ENCODE measurements at regions not wholly inside any gene's neighbourhood (a gene's known extent, or its start where the extent isn't known, plus 50 kb on each side); places are given as distances from the start of the nearest gene placed in this dataset.
"Not testable (repeated sequence)": the region's sequence is repeated elsewhere in the genome, so short reads cannot be mapped to it uniquely, and the experiment has no call there.

DNA sequence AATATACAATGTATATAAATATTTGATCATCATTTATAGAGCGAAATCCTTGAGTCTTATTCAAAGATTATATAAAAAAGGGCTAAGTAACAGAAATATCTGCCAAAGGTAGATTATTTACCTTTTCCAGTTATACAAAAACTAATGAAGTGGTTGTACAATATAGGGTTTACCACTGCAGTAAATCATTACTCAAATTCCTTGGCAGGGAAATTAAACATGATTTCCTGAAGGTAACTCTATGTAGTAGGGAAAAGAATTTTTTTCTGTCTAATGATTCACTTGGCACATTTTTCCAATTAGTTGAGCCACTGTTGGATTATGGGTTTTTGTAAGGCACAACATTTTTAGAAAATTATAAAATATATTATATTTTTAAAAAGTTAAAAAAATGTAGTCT is 129.6 kb downstream of the NR2F2 start:
- DNase-seq (ENCODE audit: missing footprints) (no peak), ATAC-seq (no peak)
- intact Hi-C loops (cut with DNase I) = no loop called here

DNA sequence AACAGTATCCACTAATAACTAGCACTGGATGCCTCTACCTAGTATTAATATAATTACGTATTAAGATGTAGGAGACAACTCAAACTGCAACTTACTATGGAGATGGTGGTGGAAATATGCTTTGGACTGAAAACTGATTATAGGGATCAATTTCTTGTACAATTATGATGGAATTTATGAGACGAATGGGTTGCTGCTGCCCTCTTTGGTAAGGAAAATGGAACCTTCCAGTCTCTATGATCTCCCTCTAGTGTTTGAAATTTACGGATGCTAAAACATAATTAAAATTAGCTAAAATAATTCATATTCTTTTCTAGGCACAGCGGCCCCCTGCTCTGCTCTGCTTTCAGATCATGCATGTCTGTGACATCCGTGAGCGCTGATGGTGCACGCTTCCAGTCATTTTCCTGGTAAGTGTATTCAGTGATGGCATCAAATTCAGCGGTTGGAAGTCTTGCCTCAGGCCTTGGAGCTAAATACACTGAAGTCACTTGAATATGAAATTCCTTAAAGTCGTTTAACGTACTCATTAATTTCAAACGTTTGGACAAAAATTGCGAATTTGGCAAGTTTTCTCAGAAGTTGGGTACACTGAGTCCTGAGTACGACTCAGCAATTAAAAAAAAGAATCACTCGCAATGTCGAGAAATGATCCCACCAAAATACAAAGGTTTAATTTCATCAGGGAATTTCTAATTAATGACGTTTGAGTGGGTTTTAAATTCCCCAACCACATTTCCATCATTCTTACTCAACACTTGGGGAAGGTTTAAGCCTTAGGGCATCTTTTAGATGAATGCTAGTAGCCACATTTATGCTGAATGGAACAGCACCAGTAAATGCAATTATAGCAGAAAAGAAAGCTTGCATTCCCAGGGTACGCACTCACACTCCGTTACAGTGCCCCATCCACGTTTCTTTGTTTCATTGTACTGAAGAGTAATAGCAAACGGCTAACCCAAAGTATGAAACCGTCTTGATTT is 132.6 kb downstream of the NR2F2 start:
- ATAC-seq (no peak), DNase-seq (ENCODE audit: missing footprints) (no peak)
- intact Hi-C loops (cut with DNase I) = no loop called here

- no peak for ATAC-seq
- intact Hi-C loops (cut with DNase I) = no loop called here
- no peak for DNase-seq (ENCODE audit: missing footprints)
Observed at GRCh38 chr15:96466389-96466947, 136.0 kb downstream of the NR2F2 start.

DNA sequence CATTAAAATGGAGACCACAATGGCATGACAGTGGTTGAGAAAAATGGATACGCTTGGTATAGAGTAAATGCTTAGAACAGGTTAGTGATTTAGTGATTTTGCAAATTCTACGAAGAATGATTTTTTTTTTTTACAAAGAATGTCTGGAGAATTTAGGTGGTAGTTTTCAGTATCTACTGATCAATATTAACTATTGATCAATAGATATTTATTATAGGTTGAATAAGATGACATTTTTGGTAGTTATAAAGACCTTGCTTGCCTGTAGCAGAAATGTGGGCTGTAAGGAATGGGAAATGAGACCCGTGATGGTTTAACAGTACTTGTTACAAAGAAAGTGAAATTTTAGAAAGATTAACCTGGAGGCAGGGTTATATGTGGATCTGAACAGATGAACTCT is 137.5 kb downstream of the NR2F2 start:
- ATAC-seq (no peak), DNase-seq (ENCODE audit: missing footprints) (no peak)
- intact Hi-C loops (cut with DNase I) = no loop called here

- ATAC-seq = no peak
- intact Hi-C loops (cut with DNase I) = no loop called here
- peak; percentile 62 for DNase-seq (ENCODE audit: missing footprints)
Observed at GRCh38 chr15:96470681-96471310, 140.3 kb downstream of the NR2F2 start.

GRCh38 chr15:96472681-96473080 is 142.2 kb downstream of the NR2F2 start:
- ATAC-seq (no peak), DNase-seq (ENCODE audit: missing footprints) (no peak)
- intact Hi-C loops (cut with DNase I) = no loop called here

DNA sequence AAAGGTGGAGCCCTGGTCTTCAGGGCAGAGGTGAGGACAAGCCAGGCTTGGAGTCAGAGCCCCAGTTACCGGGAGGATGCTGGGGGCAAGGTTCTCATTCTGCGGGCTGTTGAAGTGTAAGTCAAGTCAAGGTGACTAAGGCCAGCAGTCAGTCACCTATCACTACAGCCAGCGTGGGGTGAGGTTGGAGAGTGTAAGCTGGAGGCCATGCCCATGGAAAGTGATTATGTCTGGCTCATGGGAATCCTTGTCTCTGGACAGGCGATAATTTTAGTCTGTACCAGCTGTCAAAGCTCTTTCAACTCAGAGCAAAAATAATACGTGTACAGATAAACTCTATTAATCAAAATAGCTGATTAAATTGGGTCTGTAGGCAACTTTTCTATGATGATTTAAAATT is 143.1 kb downstream of the NR2F2 start:
- intact Hi-C loops (cut with DNase I) = no loop called here
- DNase-seq (ENCODE audit: missing footprints) (no peak), ATAC-seq (peak; percentile 42)

- ATAC-seq (no peak), DNase-seq (ENCODE audit: missing footprints) (no peak)
- intact Hi-C loops (cut with DNase I) = no loop called here
Observed at GRCh38 chr15:96474231-96474664, 143.7 kb downstream of the NR2F2 start.

GRCh38 chr15:96477227-96477626 is 146.7 kb downstream of the NR2F2 start:
- intact Hi-C loops (cut with DNase I) = no loop called here
- no peak for DNase-seq (ENCODE audit: missing footprints)
- ATAC-seq = no peak

- intact Hi-C loops (cut with DNase I); ATAC-seq; DNase-seq (ENCODE audit: missing footprints): not testable (repeated sequence)
Observed at GRCh38 chr15:96484412-96484811, 153.9 kb downstream of the NR2F2 start.

- ATAC-seq (no peak), DNase-seq (ENCODE audit: missing footprints) (no peak)
- intact Hi-C loops (cut with DNase I) = no loop called here
Observed at GRCh38 chr15:96484830-96485229, 154.3 kb downstream of the NR2F2 start.

GRCh38 chr15:96487245-96487644 is 156.7 kb downstream of the NR2F2 start:
- ATAC-seq (no peak), DNase-seq (ENCODE audit: missing footprints) (no peak)
- intact Hi-C loops (cut with DNase I) = no loop called here

DNA sequence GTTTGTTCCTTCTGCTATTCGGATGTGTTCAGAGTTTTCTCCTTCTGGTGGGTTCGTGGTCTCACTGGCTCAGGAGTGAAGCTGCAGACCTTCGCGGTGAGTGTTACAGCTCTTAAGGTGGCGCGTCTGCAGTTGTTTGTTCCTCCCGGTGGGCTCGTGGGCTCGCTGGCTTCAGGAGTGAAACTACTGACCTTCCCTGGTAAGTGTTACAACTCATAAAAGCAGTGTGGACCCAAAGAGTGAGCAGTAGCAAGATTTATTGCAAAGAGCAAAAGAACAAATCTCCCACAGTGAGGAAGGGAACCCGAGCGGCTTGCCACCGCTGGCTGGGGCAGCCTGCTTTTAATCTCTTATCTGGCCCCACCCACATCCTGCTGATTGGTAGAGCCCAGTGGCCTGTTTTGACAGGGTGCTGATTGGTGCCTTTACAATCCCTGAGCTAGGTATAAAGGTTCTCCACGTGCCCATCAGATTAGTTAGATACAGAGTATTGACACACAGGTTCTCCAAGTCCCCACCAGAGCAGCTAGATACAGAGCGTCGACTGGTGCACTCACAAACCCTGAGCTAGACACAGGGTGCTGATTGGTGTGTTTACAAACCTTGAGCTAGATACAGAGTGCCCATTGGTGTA is 160.7 kb downstream of the NR2F2 start:
- DNase-seq (ENCODE audit: missing footprints); intact Hi-C loops (cut with DNase I); ATAC-seq: not testable (repeated sequence)

- intact Hi-C loops (cut with DNase I); DNase-seq (ENCODE audit: missing footprints); ATAC-seq: not testable (repeated sequence)
Observed at GRCh38 chr15:96491700-96492644, 161.5 kb downstream of the NR2F2 start.

DNA sequence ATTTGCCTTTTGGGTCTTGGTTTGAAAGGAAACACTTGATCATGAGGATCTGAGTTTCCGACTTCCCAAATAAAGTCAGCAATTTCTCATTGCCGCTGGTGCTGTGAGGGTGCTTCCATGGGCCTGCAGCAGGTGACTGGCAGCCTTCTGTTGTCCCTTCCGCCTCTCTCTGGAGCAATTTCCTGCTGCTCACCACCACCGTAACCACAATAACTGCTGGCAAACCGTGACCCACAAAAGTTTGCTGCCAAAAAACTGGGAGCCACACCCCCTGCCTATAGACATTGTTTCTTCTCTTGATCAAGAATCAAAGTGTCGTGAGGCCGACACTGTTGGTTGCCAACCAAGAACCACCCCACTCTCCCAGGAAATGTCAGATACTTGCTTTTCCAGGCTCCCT is 164.0 kb downstream of the NR2F2 start:
- intact Hi-C loops (cut with DNase I) = no loop called here
- ATAC-seq (no peak), DNase-seq (ENCODE audit: missing footprints) (no peak)

DNA sequence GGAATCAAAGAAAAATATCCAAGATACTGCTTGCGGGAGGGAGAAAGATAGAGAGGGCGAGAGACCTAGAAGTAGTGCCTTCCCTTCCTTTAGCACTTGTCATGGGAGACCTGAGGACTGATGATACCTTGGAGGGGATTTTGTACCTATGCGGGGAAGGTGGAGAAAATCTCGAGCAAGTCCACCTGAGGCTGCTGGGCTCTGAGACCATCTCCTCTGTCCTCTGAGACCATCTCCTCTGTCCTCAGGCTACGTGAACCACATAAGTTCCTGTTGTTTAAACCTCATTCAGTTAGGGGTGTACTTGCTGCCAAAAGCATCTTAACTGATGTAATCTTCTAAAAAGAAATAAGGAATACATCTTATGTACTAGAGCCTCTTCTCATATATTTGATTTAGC is 164.9 kb downstream of the NR2F2 start:
- intact Hi-C loops (cut with DNase I) = no loop called here
- DNase-seq (ENCODE audit: missing footprints) (no peak), ATAC-seq (no peak)

DNA sequence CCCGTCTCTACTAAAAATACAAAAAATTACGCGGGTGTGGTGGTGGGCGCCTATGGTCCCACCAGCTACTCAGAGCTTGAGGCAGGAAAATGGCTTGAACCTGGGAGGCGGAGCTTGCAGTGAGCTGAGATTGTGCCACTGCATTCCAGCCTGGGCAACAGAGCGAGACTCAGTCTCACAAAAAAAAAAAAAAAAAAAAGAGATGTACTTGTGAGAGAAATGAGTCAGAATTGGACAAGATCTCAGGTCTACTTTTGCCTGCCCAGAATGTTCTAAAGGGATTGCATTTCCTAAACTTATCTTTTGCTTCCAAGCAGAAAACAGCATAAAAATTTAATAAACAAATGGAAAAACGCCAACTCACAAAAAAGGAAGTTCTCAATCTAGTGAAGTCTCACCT is 167.5 kb downstream of the NR2F2 start:
- DNase-seq (ENCODE audit: missing footprints) = no peak
- intact Hi-C loops (cut with DNase I) = no loop called here
- ATAC-seq = no peak

DNA sequence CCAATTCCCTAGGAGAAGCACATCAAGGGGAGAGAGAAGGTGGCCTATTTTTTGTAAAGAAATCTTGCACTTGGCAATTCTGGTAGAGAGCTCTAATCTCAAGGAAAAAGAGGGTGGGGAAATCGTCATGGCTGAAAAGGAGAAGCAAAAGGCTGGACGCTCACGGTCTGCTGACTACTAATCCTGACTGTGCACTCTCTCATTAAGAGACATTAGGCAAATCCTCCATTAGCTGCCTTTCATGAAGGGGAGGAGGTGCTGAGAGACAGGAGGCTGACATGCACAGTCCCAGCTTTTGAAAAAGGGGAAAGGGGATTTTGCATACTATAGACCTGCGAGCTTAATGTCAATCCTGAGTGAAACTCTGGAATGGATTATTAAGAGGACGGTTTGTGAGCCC is 170.0 kb downstream of the NR2F2 start:
- ATAC-seq (no peak), DNase-seq (ENCODE audit: missing footprints) (no peak)
- intact Hi-C loops (cut with DNase I) = no loop called here
